ENCODE measurements at regions not wholly inside any gene's neighbourhood (a gene's known extent, or its start where the extent isn't known, plus 50 kb on each side); places are given as distances from the start of the nearest gene placed in this dataset.

DNA sequence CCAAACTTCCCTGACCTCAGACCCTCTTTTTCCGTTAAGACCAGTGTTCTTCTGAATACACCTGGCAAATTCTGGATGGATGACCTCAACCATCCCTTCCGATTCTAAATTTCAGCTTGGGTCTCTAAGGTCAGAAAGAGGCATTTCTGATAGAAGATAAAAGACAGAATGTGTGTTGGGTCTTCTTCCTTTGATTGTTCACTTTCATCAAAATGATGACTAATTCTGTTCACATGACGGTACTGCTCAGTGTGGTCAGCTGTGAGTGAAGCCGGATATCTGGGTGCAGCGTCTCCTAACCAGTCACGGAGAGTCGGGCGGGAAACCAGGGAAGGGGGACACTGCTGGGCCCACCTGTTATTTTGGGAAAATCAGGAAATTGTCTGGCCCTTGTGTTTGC lies 151.6 kb upstream of the NAV2 start:
- TF ChIP-seq POLR2AphosphoS5 (IDR thresholded peaks at IDR 0.05; ENCODE audit: low read depth) (no peak), JUNB (IDR thresholded peaks at IDR 0.05; ENCODE audit: unreplicated experiment) (no peak), EZH2phosphoT487 (IDR thresholded peaks at IDR 0.05; ENCODE audit: unreplicated experiment) (no peak), EZH2 (IDR thresholded peaks at IDR 0.05; ENCODE audit: low read depth, unreplicated experiment) (no peak), CREB1 (CRISPR knock-in tag; IDR thresholded peaks at IDR 0.05; ENCODE audit: low read depth) (no peak), ZNF114 (CRISPR knock-in tag; IDR thresholded peaks at IDR 0.05) (no peak), STAT1 (IDR thresholded peaks at IDR 0.05; ENCODE audit: unreplicated experiment) (no peak)
- TF ChIP-seq, protein P1, sequence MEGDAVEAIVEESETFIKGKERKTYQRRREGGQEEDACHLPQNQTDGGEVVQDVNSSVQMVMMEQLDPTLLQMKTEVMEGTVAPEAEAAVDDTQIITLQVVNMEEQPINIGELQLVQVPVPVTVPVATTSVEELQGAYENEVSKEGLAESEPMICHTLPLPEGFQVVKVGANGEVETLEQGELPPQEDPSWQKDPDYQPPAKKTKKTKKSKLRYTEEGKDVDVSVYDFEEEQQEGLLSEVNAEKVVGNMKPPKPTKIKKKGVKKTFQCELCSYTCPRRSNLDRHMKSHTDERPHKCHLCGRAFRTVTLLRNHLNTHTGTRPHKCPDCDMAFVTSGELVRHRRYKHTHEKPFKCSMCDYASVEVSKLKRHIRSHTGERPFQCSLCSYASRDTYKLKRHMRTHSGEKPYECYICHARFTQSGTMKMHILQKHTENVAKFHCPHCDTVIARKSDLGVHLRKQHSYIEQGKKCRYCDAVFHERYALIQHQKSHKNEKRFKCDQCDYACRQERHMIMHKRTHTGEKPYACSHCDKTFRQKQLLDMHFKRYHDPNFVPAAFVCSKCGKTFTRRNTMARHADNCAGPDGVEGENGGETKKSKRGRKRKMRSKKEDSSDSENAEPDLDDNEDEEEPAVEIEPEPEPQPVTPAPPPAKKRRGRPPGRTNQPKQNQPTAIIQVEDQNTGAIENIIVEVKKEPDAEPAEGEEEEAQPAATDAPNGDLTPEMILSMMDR (conservative IDR thresholded peaks at IDR 0.05; ENCODE audit: low read depth in 2 of 2): no peak
- TF ChIP-seq, protein P2, sequence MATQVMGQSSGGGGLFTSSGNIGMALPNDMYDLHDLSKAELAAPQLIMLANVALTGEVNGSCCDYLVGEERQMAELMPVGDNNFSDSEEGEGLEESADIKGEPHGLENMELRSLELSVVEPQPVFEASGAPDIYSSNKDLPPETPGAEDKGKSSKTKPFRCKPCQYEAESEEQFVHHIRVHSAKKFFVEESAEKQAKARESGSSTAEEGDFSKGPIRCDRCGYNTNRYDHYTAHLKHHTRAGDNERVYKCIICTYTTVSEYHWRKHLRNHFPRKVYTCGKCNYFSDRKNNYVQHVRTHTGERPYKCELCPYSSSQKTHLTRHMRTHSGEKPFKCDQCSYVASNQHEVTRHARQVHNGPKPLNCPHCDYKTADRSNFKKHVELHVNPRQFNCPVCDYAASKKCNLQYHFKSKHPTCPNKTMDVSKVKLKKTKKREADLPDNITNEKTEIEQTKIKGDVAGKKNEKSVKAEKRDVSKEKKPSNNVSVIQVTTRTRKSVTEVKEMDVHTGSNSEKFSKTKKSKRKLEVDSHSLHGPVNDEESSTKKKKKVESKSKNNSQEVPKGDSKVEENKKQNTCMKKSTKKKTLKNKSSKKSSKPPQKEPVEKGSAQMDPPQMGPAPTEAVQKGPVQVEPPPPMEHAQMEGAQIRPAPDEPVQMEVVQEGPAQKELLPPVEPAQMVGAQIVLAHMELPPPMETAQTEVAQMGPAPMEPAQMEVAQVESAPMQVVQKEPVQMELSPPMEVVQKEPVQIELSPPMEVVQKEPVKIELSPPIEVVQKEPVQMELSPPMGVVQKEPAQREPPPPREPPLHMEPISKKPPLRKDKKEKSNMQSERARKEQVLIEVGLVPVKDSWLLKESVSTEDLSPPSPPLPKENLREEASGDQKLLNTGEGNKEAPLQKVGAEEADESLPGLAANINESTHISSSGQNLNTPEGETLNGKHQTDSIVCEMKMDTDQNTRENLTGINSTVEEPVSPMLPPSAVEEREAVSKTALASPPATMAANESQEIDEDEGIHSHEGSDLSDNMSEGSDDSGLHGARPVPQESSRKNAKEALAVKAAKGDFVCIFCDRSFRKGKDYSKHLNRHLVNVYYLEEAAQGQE (IDR thresholded peaks at IDR 0.05; ENCODE audit: unreplicated experiment): no peak
- TF ChIP-seq, protein P3, sequence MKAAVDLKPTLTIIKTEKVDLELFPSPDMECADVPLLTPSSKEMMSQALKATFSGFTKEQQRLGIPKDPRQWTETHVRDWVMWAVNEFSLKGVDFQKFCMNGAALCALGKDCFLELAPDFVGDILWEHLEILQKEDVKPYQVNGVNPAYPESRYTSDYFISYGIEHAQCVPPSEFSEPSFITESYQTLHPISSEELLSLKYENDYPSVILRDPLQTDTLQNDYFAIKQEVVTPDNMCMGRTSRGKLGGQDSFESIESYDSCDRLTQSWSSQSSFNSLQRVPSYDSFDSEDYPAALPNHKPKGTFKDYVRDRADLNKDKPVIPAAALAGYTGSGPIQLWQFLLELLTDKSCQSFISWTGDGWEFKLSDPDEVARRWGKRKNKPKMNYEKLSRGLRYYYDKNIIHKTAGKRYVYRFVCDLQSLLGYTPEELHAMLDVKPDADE (IDR thresholded peaks at IDR 0.05): no peak
- TF ChIP-seq, protein P4, sequence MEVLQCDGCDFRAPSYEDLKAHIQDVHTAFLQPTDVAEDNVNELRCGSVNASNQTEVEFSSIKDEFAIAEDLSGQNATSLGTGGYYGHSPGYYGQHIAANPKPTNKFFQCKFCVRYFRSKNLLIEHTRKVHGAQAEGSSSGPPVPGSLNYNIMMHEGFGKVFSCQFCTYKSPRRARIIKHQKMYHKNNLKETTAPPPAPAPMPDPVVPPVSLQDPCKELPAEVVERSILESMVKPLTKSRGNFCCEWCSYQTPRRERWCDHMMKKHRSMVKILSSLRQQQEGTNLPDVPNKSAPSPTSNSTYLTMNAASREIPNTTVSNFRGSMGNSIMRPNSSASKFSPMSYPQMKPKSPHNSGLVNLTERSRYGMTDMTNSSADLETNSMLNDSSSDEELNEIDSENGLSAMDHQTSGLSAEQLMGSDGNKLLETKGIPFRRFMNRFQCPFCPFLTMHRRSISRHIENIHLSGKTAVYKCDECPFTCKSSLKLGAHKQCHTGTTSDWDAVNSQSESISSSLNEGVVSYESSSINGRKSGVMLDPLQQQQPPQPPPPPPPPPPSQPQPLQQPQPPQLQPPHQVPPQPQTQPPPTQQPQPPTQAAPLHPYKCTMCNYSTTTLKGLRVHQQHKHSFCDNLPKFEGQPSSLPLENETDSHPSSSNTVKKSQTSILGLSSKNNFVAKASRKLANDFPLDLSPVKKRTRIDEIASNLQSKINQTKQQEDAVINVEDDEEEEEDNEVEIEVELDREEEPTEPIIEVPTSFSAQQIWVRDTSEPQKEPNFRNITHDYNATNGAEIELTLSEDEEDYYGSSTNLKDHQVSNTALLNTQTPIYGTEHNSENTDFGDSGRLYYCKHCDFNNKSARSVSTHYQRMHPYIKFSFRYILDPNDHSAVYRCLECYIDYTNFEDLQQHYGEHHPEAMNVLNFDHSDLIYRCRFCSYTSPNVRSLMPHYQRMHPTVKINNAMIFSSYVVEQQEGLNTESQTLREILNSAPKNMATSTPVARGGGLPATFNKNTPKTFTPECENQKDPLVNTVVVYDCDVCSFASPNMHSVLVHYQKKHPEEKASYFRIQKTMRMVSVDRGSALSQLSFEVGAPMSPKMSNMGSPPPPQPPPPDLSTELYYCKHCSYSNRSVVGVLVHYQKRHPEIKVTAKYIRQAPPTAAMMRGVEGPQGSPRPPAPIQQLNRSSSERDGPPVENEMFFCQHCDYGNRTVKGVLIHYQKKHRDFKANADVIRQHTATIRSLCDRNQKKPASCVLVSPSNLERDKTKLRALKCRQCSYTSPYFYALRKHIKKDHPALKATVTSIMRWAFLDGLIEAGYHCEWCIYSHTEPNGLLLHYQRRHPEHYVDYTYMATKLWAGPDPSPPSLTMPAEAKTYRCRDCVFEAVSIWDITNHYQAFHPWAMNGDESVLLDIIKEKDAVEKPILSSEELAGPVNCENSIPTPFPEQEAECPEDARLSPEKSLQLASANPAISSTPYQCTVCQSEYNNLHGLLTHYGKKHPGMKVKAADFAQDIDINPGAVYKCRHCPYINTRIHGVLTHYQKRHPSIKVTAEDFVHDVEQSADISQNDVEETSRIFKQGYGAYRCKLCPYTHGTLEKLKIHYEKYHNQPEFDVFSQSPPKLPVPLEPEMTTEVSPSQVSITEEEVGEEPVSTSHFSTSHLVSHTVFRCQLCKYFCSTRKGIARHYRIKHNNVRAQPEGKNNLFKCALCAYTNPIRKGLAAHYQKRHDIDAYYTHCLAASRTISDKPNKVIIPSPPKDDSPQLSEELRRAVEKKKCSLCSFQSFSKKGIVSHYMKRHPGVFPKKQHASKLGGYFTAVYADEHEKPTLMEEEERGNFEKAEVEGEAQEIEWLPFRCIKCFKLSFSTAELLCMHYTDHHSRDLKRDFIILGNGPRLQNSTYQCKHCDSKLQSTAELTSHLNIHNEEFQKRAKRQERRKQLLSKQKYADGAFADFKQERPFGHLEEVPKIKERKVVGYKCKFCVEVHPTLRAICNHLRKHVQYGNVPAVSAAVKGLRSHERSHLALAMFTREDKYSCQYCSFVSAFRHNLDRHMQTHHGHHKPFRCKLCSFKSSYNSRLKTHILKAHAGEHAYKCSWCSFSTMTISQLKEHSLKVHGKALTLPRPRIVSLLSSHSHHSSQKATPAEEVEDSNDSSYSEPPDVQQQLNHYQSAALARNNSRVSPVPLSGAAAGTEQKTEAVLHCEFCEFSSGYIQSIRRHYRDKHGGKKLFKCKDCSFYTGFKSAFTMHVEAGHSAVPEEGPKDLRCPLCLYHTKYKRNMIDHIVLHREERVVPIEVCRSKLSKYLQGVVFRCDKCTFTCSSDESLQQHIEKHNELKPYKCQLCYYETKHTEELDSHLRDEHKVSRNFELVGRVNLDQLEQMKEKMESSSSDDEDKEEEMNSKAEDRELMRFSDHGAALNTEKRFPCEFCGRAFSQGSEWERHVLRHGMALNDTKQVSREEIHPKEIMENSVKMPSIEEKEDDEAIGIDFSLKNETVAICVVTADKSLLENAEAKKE (CRISPR knock-in tag; IDR thresholded peaks at IDR 0.05): no peak
